Spleen (tissue), 7 donors: ENCODE measurements at regions not wholly inside any gene's neighbourhood (a gene's known extent, or its start where the extent isn't known, plus 50 kb on each side); places are given as distances from the start of the nearest gene placed in this dataset.

Source experiments
- POLR2A ChIP-seq, 3 donors: fragments of 450-650 bp; IDR thresholded peaks; one replicate each; pipeline ENCODE4 v1.5.1; 2017; ENCODE audit warnings: antibody characterized with exemption in 3 of 3, mild to moderate bottlenecking in 1 of 3
- POLR2AphosphoS5 ChIP-seq, 3 donors: sonication (generic); formaldehyde crosslinking; IDR thresholded peaks; one replicate each; pipeline ENCODE4 v1.5.1; 2017; ENCODE audit warnings: antibody characterized with exemption in 3 of 3
- TF ChIP-seq, protein P1 (sequence below), 11 experiments: fragments of 200-600 bp in 7 of 11; fragments of 450-650 bp in 4 of 11; sonication (generic) in 4 of 11; IDR thresholded peaks in 8 of 11; conservative IDR thresholded peaks in 3 of 11; 1 replicate in 7 of 11; 2 replicates in 4 of 11; pipeline versions ENCODE4 v1.4.0 to v1.8.0; 2016 to 2021; ENCODE audit warnings: antibody characterized with exemption in 11 of 11, inconsistent platforms in 4 of 11, mild to moderate bottlenecking in 1 of 11
- donor health status: DM: no; HTN: no; CAD: no; lungs with moderate emphysema.
- donor health status: DM: no; HTN: no; CAD: no.
- donor health status: DM: no; HTN: no; CAD: no.

DNA sequence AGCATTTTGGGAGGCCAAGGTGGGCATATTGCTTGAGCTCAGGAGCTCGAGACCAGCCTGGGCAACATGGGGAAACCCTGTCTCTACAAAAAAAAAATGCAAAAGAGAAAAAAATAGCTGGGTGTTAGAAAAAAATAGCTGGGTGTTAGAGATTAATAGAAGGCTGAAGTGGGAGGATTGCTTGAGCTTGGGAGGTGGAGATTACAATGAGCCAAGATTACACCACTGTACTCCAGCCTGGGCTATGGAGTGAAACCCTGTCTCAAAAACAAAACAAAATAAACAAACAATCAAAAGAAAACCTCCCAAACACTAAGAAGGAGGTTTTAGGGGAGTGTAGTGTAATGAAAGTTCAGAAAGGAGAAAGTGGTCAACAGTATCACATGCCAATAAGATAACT lies 202.1 kb downstream of the FLRT2 start:
- TF ChIP-seq, protein P1, sequence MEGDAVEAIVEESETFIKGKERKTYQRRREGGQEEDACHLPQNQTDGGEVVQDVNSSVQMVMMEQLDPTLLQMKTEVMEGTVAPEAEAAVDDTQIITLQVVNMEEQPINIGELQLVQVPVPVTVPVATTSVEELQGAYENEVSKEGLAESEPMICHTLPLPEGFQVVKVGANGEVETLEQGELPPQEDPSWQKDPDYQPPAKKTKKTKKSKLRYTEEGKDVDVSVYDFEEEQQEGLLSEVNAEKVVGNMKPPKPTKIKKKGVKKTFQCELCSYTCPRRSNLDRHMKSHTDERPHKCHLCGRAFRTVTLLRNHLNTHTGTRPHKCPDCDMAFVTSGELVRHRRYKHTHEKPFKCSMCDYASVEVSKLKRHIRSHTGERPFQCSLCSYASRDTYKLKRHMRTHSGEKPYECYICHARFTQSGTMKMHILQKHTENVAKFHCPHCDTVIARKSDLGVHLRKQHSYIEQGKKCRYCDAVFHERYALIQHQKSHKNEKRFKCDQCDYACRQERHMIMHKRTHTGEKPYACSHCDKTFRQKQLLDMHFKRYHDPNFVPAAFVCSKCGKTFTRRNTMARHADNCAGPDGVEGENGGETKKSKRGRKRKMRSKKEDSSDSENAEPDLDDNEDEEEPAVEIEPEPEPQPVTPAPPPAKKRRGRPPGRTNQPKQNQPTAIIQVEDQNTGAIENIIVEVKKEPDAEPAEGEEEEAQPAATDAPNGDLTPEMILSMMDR (IDR thresholded peaks at IDR 0.05 in 8 of 11, conservative IDR thresholded peaks at IDR 0.05 in 3 of 11), result no peak
- TF ChIP-seq POLR2A (IDR thresholded peaks at IDR 0.05), result no peak
- no peak for TF ChIP-seq POLR2AphosphoS5 (IDR thresholded peaks at IDR 0.05)
